ENCODE measurements at regions not wholly inside any gene's neighbourhood (a gene's known extent, or its start where the extent isn't known, plus 50 kb on each side); places are given as distances from the start of the nearest gene placed in this dataset.
A peak's percentile ranks its signal among the peaks of the same experiment; 100 is the strongest.
"Not testable (repeated sequence)": the region's sequence is repeated elsewhere in the genome, so short reads cannot be mapped to it uniquely, and the experiment has no call there.

GRCh38 chr4:101651778-101652177 lies 138.8 kb upstream of the BANK1 start:
- Histone ChIP-seq H3K9ac (no peak overlapping the region), H3K4me2 (no peak overlapping the region), H3K9me3 (replicated peaks in 1 of 11) (no peaks in the 10 kb centered on the region), H4K20me1 (no peaks in the 10 kb centered on the region), H3K4me1 (peaks cover 0 to 14% (median 0%) of the 10 kb centered on the region in 10 experiments; a peak in 4 of 20 replicates), H3K27ac (no peak overlapping the region), H3K36me3 (no peaks in the 10 kb centered on the region), H3K27me3 (no peaks in the 10 kb centered on the region), H3K4me3 (no peak overlapping the region)
- TF ChIP-seq Cebpa-rat (IDR thresholded peaks at IDR 0.05), result no peak

GRCh38 chr4:101649790-101650515 lies 140.6 kb upstream of the BANK1 start:
- TF ChIP-seq Cebpa-rat (IDR thresholded peaks at IDR 0.05), result no peak
- peak overlapping the region in 1 of 11 experiments; percentile 4; a peak in 1 of 22 replicates for H3K4me2 ChIP-seq
- H3K27me3 ChIP-seq, result no peaks in the 10 kb centered on the region
- peaks cover 0 to 14% (median 0%) of the 10 kb centered on the region in 10 experiments; a peak in 4 of 20 replicates for H3K4me1 ChIP-seq
- H3K36me3 ChIP-seq, result no peaks in the 10 kb centered on the region
- H3K4me3 ChIP-seq, result no peak overlapping the region
- H3K27ac ChIP-seq, result no peak overlapping the region
- no peaks in the 10 kb centered on the region for H3K9me3 ChIP-seq (replicated peaks in 1 of 11)
- H3K9ac ChIP-seq, result no peak overlapping the region
- no peaks in the 10 kb centered on the region for H4K20me1 ChIP-seq

GRCh38 chr4:101647710-101648034 lies 142.9 kb upstream of the BANK1 start:
- Histone ChIP-seq H3K4me1 (peaks cover 0 to 22% (median 0%) of the 10 kb centered on the region in 10 experiments; a peak in 6 of 20 replicates), H3K9me3 (replicated peaks in 1 of 11) (no peaks in the 10 kb centered on the region), H3K27me3 (no peaks in the 10 kb centered on the region), H3K4me2 (0 out of 22 replicates have a peak overlapping the region, but pooled peaks of 1 of the 11 experiments have one; percentile 11), H3K36me3 (no peaks in the 10 kb centered on the region), H3K27ac (no peak overlapping the region), H4K20me1 (no peaks in the 10 kb centered on the region), H3K9ac (no peak overlapping the region), H3K4me3 (no peak overlapping the region)
- TF ChIP-seq Cebpa-rat (IDR thresholded peaks at IDR 0.05), result no peak

- no peak overlapping the region for H3K4me2 ChIP-seq
- no peaks in the 10 kb centered on the region for H3K27me3 ChIP-seq
- H3K4me3 ChIP-seq, result no peak overlapping the region
- H3K27ac ChIP-seq, result no peak overlapping the region
- no peak for TF ChIP-seq Cebpa-rat (IDR thresholded peaks at IDR 0.05)
- no peak overlapping the region for H3K9ac ChIP-seq
- H3K36me3 ChIP-seq, result no peaks in the 10 kb centered on the region
- H3K9me3 ChIP-seq (replicated peaks in 1 of 11), result no peaks in the 10 kb centered on the region
- H4K20me1 ChIP-seq, result no peaks in the 10 kb centered on the region
- H3K4me1 ChIP-seq, result peaks cover 0 to 25% (median 0%) of the 10 kb centered on the region in 10 experiments; a peak in 6 of 20 replicates
These were observed 146.0 kb upstream of the BANK1 start for GRCh38 chr4:101644516-101644915.

- H3K36me3 ChIP-seq, result no peaks in the 10 kb centered on the region
- H3K4me3 ChIP-seq, result no peak overlapping the region
- no peak for TF ChIP-seq Cebpa-rat (IDR thresholded peaks at IDR 0.05)
- no peaks in the 10 kb centered on the region for H3K27me3 ChIP-seq
- H3K4me1 ChIP-seq, result peaks cover 0 to 19% (median 0%) of the 10 kb centered on the region in 10 experiments; a peak in 6 of 20 replicates
- H4K20me1 ChIP-seq, result no peaks in the 10 kb centered on the region
- H3K9me3 ChIP-seq (replicated peaks in 1 of 11), result peaks cover 0 to under 1% (median 0%) of the 10 kb centered on the region in 11 experiments; a peak in 2 of 22 replicates
- H3K9ac ChIP-seq, result no peak overlapping the region
- peak overlapping the region in 2 of 11 experiments; percentile 39 to 53; a peak in 2 of 22 replicates for H3K4me2 ChIP-seq
- H3K27ac ChIP-seq, result no peak overlapping the region
These were observed 147.2 kb upstream of the BANK1 start for GRCh38 chr4:101643186-101643837.

- H3K27ac ChIP-seq, result 0 out of 22 replicates have a peak overlapping the region, but pooled peaks of 1 of the 11 experiments have one; percentile 13
- H3K27me3 ChIP-seq, H3K36me3 ChIP-seq, H3K4me3 ChIP-seq, H4K20me1 ChIP-seq, H3K9ac ChIP-seq: not testable (repeated sequence)
- H3K4me2 ChIP-seq, result peak overlapping the region in 3 of 11 experiments; percentile 31 to 47 (median 33); a peak in 6 of 22 replicates
- peaks cover 0 to 17% (median 0%) of the 10 kb centered on the region in 10 experiments; a peak in 3 of 20 replicates for H3K4me1 ChIP-seq
- peaks cover 9 to 25% (median 19%) of the 10 kb centered on the region in 11 experiments for H3K9me3 ChIP-seq (replicated peaks in 1 of 11)
These were observed 157.8 kb upstream of the BANK1 start for GRCh38 chr4:101632766-101633165.

GRCh38 chr4:101630319-101630986 lies 160.1 kb upstream of the BANK1 start:
- H4K20me1 ChIP-seq, result no peaks in the 10 kb centered on the region
- H3K27ac ChIP-seq, result no peak overlapping the region
- TF ChIP-seq Cebpa-rat (IDR thresholded peaks at IDR 0.05), result no peak
- H3K4me1 ChIP-seq, result peaks cover 0 to 17% (median 0%) of the 10 kb centered on the region in 10 experiments; a peak in 3 of 20 replicates
- no peak overlapping the region for H3K9ac ChIP-seq
- H3K4me3 ChIP-seq, result no peak overlapping the region
- no peak overlapping the region for H3K4me2 ChIP-seq
- no peaks in the 10 kb centered on the region for H3K36me3 ChIP-seq
- H3K9me3 ChIP-seq (replicated peaks in 1 of 11), result peaks cover 9 to 22% (median 16%) of the 10 kb centered on the region in 11 experiments
- H3K27me3 ChIP-seq, result no peaks in the 10 kb centered on the region

- H3K4me1 ChIP-seq, result 0 out of 20 replicates have a peak, but pooled peaks cover 0 to 6% (median 0%) of the 10 kb centered on the region in 10 experiments
- H3K4me2 ChIP-seq, result no peak overlapping the region; a peak in 1 of 22 replicates
- H3K27me3 ChIP-seq, result no peaks in the 10 kb centered on the region
These were observed 169.4 kb upstream of the BANK1 start for GRCh38 chr4:101621120-101621519.

GRCh38 chr4:101615652-101616051 lies 174.9 kb upstream of the BANK1 start:
- H4K20me1 ChIP-seq, result no peaks in the 10 kb centered on the region
- H3K27ac ChIP-seq, result no peak overlapping the region
- H3K36me3 ChIP-seq, result no peaks in the 10 kb centered on the region
- no peak overlapping the region for H3K9ac ChIP-seq
- TF ChIP-seq Cebpa-rat (IDR thresholded peaks at IDR 0.05), result no peak
- H3K9me3 ChIP-seq (replicated peaks in 1 of 11), result 0 out of 22 replicates have a peak, but pooled peaks cover 0 to 7% (median 0%) of the 10 kb centered on the region in 11 experiments
- no peaks in the 10 kb centered on the region for H3K4me1 ChIP-seq
- no peaks in the 10 kb centered on the region for H3K27me3 ChIP-seq
- no peak overlapping the region for H3K4me2 ChIP-seq
- no peak overlapping the region for H3K4me3 ChIP-seq

More at GRCh38 chr4:101621120-101621519, 169.4 kb upstream of the BANK1 start:
- Histone ChIP-seq H3K9ac (no peak overlapping the region), H3K4me3 (no peak overlapping the region), H3K9me3 (replicated peaks in 1 of 11) (0 out of 22 replicates have a peak, but pooled peaks cover 0 to 7% (median 0%) of the 10 kb centered on the region in 11 experiments), H3K36me3 (no peaks in the 10 kb centered on the region), H3K27ac (no peak overlapping the region), H4K20me1 (no peaks in the 10 kb centered on the region)
- TF ChIP-seq Cebpa-rat (IDR thresholded peaks at IDR 0.05), result no peak

GRCh38 chr4:101606989-101607388 lies 183.5 kb upstream of the BANK1 start:
- H3K9me3 ChIP-seq (replicated peaks in 1 of 11), result peaks cover 14 to 32% (median 24%) of the 10 kb centered on the region in 11 experiments; a peak in 20 of 22 replicates
- H3K4me1 ChIP-seq, H3K4me2 ChIP-seq, H3K36me3 ChIP-seq, H3K27me3 ChIP-seq, H3K9ac ChIP-seq, H3K27ac ChIP-seq, H3K4me3 ChIP-seq, H4K20me1 ChIP-seq: not testable (repeated sequence)
